Fibroblast of villous mesenchyme (primary cell): ENCODE measurements at regions not wholly inside any gene's neighbourhood (a gene's known extent, or its start where the extent isn't known, plus 50 kb on each side); places are given as distances from the start of the nearest gene placed in this dataset.

ENCODE experiments used
- DNase-seq: peaks from one replicate; pipeline ENCODE4 v3.0.0-alpha.2; 2010; ENCODE audit warnings: low read depth
- H3K4me3 ChIP-seq: 2 replicates; pipeline ENCODE4 v1.5.1; 2011; ENCODE audit warnings: low read depth, mild to moderate bottlenecking, low read length
- CTCF ChIP-seq: IDR thresholded peaks from 2 replicates; pipeline ENCODE4 v1.5.1; 2012; ENCODE audit warnings: low read depth, mild to moderate bottlenecking, low read length; ENCODE audit not compliant: insufficient read depth

DNA sequence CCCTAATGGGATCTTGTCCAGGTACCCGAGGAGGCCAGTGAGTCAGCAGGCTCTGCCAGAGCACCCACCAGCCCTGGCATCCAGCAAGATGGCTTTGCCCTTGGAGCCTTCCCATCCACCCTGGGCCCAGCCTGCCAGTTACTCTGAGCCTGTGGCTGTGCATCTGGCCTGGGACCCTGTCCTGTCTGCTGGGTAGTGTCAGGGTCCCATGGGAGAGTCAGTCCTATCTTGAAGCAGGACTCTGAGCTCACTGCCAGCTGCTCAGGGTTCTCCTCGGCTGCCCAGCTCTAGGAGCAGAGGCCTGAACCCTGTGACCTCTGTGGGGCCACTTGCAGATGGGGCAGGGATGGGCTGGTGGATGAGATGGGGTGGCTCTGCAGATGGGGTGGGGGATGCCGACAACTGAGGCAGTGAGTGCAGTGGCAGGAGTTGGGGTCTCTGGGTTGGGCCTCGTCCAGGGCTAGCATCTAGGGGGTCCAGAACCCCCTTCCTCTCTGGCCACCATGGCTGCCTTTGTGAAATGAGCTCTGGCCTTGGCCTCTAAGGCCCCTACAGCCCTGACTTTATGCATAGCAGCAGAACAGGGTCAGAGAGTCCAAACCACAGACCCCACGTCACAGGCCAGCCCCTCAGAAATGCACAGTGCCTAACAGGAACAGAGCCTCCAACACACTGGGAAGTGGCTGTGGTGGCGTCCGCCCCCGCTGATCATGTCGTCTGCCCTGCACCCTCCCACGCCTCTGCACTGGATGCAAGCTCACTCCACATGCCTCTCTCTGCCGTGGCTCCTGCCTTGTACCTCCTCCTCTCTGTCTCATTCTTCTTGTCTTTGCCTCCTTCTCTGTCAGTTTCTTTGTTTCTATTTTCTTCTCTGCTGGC is 88.1 kb upstream of the RET start:
- H3K4me3 ChIP-seq: no peak overlapping the region
- no peak for DNase-seq
- no peak for TF ChIP-seq CTCF

- no peak for DNase-seq
- TF ChIP-seq CTCF: no peak
- no peak overlapping the region for H3K4me3 ChIP-seq
Measured at GRCh38 chr10:42989481-42989921, 87.4 kb upstream of the RET start.

GRCh38 chr10:42990016-42990720 is 86.7 kb upstream of the RET start:
- TF ChIP-seq CTCF: no peak

DNA sequence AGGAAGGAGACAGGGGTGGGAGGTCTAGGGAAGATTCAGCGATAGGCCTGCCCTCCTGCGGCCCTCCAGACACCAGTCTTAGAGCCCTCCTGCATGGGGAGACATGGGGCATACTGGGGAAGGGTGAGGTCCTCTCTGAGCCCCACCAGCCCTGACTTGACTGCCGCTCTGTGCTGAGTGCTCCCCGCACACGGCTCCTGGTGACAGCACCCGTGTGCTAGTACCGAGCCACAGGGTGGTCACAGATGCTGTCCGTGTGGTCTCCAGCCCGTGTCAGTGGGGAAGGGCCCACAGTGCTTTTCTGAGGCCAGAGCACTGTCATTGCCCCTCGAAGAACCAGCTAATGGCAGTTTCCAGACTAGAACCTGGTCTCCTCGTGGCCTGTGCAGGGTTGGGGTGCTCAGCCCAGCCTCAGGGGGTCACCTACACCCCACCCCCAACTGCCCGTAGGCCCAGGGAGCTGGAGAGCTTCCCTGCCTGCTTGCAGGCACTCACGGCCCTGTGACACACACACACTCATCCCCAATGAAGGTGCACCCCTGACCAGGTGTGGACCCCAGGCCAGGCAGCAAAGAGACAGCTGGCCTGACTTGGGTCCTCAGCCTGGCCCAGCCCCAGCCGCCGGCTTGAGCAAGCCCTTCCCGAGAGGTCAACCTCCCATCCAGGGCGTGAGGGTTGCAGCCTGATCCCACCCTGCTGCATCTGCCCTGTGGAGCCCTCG is 86.0 kb upstream of the RET start:
- TF ChIP-seq CTCF: no peak
- DNase-seq: no peak

More at GRCh38 chr10:42990016-42990720, 86.7 kb upstream of the RET start:
- no peak for DNase-seq
- H3K4me3 ChIP-seq: no peak overlapping the region

GRCh38 chr10:42991442-42992098 is 85.3 kb upstream of the RET start:
- no peak for DNase-seq
- no peak overlapping the region for H3K4me3 ChIP-seq

More for the DNA sequence above, 86.0 kb upstream of the RET start:
- H3K4me3 ChIP-seq: no peak overlapping the region

More at GRCh38 chr10:42991442-42992098, 85.3 kb upstream of the RET start:
- no peak for TF ChIP-seq CTCF
